HG03432 (cell line): ENCODE measurements at regions not wholly inside any gene's neighbourhood (a gene's known extent, or its start where the extent isn't known, plus 50 kb on each side); places are given as distances from the start of the nearest gene placed in this dataset.
"Not testable (repeated sequence)": the region's sequence is repeated elsewhere in the genome, so short reads cannot be mapped to it uniquely, and the experiment has no call there.

Experiments used
- ATAC-seq: cut with Tn5 transposase; IDR thresholded peaks from one replicate; pipeline ENCODE4 v1.9.1; 2021; ENCODE audit warnings: mild to moderate bottlenecking, moderate library complexity; ENCODE audit not compliant: unreplicated experiment

DNA sequence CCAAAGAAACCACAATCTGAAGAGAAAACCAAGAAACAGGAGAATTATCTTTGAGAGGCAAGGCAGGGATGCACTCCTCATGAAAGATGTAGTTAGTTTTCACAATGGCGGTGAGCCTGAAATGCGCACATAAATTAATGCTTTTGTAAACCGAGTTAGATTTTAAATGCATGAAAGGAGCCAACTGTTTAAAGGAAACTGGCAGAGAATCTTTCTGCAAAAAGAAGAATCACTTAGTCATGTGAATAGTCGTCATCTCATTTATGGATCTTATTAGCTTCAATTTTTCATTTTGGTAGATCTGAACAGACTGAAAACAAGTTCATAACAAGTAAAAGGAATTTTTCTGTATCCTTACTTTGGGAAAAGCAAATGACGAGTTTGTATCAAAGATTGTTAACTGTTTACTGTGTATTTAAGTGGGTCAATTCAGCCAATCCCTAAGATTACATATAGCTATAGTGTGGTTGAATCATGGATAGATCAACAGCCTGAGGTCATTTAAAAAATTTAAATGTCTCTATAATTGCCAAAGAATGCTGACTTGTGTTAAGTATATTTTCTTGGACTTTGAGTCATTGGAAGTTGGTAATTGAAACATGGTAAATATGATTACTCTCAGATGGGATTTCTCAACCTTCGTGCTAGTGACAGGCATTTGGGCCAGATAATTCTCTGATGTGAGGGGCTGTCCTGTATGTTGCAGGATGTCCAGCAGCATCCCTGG is 226.6 kb upstream of the KAZN start:
- ATAC-seq: no peak

DNA sequence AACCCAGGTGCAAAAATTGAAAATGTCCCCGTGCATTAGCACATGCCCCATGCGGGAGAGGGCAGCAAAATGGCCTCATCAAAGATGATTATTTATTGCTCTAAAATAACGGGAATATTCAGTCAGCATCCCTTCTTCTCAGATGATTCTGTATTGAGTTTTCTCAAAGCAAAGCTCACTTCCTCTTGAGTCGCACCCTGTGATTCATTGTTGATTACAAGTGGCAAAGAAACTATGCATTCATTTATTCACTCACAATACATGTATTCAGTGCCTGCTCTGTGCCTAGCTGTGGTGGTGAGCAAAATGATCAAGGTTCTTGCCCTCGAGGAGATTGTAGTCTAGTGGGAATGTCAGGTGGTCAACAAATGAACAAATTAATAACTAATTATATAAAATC is 226.0 kb upstream of the KAZN start:
- no peak for ATAC-seq

DNA sequence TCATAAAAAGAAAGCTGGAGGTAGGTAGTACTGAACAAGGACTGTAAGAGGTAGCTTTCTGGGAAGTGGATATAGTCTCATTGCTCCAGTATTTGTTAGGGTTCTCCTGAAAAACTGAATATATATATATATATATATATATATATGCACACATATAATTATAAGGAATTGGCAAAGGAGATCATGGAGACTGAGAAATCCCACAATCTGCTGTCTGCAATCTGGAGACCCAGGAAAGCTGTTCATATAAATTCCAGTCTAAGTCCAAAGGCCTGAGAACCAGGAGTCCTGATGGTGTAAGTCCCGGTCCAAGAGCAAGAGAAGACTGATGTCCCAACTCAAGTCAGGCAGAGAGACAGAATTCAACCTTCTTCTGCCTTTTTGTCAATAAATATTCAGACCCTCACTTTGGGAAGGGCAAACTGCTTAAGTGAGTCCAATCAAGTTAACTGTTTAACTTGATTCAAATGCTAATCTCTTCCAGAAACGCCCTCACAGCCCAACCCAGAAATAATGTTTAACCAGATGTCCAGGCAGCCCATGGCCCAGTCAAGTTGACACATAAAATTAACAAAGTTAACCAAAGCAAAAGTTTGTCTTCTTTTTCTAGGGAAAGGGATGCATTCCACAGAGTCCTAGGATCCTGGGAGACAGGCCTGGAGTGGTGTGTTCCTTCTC is 225.3 kb upstream of the KAZN start:
- no peak for ATAC-seq

- ATAC-seq: no peak
Measured at GRCh38 chr1:14375226-14375625, 223.3 kb upstream of the KAZN start.

DNA sequence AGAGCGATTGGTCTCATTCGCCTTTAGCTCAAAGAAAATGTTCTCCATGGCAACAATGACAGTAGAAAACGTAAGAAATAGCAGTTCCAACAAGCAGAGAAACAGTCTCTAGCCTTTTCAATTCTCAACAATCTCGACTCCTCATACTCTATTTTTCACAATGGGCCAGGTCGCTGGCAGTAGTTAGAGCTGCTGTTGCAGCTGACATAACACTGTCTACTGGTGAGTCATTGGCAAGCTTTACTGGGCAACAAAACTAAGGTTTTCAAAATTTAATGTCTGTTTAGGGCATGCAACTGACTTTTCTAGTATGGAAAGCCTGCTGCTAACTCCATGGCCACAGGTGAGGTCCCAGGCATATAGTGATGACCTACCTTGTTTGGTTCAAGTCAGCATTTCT is 221.1 kb upstream of the KAZN start:
- no peak for ATAC-seq

- no peak for ATAC-seq
Measured at GRCh38 chr1:14380408-14380807, 218.1 kb upstream of the KAZN start.

- ATAC-seq: no peak
Measured at GRCh38 chr1:14390816-14391215, 207.7 kb upstream of the KAZN start.

DNA sequence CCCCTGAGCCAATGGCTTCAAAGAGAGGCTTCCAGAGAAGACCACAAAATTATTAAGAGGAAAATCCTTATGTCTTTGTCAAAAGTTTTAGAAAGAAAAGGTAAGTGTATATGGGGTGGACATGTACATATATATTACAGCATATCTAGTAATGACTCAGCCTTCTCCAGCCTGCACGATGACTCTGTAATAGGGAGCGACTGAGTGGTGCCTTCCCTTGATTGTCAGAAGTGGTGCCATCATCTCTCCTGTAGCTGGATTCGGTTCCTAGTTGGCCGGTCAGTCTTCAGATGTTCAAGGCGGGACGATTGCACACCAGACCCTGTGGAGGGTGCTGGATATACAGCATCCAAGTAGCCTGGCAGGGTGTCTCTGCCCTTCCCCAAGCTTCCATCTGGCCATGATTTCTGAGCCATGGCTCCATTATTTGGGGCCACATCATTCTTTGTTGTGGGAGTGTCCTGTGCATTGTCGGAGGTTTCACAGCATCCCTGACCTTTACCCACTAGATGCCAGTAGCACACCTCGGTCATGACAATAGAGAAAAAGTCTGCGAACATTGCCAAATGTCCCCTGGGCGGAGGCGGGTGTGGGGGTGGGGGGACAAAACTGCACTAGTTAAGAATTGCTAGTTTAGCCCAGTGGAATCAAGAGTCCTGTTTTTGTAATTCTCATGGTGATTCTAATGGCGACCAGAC is 206.2 kb upstream of the KAZN start:
- ATAC-seq: no peak

- no peak for ATAC-seq
Measured at GRCh38 chr1:14392859-14393365, 205.6 kb upstream of the KAZN start.

GRCh38 chr1:14396100-14396499 is 202.4 kb upstream of the KAZN start:
- no peak for ATAC-seq

- ATAC-seq: no peak
Measured at GRCh38 chr1:14403961-14404645, 194.4 kb upstream of the KAZN start.

DNA sequence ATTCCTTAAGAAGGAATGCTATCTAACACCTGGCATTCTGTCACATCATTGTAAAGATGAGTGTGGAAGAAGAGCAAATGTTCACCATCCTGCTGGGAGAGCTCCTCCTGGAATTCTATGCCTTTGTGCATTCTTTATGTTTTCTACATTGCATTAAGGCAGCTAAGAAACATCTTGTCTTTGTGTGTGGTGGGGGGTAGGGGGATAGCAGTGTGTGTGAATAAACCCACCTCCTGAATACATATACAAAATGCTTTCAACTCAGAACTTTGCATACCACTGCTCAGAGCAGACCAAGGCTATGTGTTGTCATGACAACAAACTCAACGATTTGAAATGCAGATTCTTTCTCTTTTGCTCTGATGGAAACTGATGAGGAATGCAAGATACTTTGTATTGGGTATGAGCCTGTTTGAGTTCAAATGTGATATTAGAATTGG is 193.6 kb upstream of the KAZN start:
- ATAC-seq: no peak

- ATAC-seq: no peak
Measured at GRCh38 chr1:14412235-14412634, 186.2 kb upstream of the KAZN start.

DNA sequence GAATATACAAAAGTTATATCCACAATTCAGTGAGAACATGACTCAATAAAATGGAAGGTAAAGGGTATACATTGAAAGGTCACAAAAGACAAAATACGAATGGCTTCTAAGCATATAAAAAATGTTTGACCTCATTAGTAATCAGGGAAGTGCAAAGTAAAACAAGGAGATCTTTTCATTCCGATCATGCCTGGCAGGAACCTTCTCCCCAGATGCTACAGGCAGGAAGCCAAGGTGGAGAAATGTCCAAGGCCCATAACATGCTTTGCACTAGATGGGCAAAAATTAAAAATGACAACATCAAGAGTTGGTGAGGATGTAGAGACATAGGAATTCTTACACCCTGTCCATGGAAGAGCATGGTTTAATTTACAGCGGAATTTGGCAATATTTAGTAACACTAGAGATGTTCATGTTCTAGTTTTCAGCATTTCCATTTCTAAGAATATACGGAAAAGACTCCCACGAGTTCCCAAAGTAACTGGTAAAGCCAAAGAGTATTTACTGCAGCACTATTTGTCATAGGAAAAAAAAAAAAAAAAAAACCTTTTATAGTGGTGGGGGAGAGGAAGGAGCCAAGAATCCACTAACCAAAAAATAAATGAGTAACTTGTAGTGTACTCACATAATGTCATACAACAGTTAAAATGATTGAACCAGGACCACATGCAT is 184.5 kb upstream of the KAZN start:
- no peak for ATAC-seq

- ATAC-seq: no peak
Measured at GRCh38 chr1:14415396-14415795, 183.1 kb upstream of the KAZN start.

GRCh38 chr1:14419778-14420218 is 178.7 kb upstream of the KAZN start:
- not testable (repeated sequence) for ATAC-seq

DNA sequence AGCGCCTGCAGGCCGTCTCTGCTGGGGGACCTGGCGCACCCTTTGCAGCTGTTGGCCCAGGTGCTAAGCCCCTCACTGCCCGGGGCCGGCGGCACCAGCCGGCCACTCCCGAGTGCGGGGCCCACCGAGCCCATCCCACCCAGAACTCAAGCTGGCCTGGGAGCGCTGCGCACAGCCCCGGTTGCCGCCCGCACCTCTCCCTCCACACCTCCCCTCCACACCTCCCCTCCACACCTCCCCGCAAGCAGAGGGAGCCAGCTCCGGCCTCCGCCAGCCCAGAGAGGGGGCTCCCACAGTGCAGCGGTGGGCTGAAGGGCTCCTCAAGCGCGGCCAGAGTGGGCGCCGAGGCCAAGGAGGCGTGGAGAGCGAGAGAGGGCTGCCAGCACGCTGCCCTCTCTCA is 177.8 kb upstream of the KAZN start:
- ATAC-seq: no peak

- ATAC-seq: no peak
Measured at GRCh38 chr1:14421295-14421976, 177.0 kb upstream of the KAZN start.

DNA sequence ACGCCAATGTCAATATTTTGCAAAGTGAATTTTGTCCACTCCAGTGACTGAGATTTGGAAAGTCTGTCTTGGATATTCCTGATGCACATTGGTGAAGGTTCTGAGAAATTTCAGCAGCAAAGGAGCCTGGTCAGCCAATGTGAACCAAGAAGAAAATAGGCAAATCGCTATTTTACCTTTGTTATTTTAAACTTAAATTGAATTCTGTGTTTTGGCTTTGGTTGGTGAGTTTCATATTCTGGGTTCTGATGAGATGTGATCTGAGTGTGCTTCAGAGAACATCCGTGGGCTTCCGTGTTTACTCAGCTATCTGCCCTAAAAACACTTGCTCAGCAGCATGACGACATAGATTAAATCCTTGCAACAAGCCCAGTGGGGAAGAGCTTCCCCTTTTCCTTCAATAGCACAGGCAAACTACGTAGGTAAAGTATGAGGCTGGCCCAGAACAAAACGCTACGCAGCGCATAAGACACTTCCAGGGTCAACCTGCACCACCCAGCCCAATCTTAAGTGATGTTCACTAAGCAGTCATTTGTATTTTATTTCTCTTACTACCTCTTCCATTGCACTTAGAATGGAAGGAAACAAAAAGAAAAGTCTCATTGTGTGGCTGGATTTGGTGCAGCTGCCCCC is 176.4 kb upstream of the KAZN start:
- no peak for ATAC-seq
